GM23338 (cell line): ENCODE measurements at regions not wholly inside any gene's neighbourhood (a gene's known extent, or its start where the extent isn't known, plus 50 kb on each side); places are given as distances from the start of the nearest gene placed in this dataset.

Source experiments
- ATAC-seq: fragments of 200-7000 bp; cut with Tn5 transposase; 3 replicates; pipeline ENCODE4 v1.9.1; 2020
- DNase-seq: peaks from one replicate; pipeline ENCODE4 v3.0.0-alpha.2; 2015; ENCODE audit warnings: low spot score
- H2AFZ ChIP-seq: fragments of 200-600 bp; sonication (generic); 2 replicates; pipeline ENCODE4 v1.8.0; 2016; ENCODE audit warnings: antibody characterized with exemption, mild to moderate bottlenecking, moderate library complexity
- H3F3A ChIP-seq: fragments of 200-600 bp; sonication (generic); replicated peaks from 2 replicates; pipeline ENCODE4 v1.8.0; 2017; ENCODE audit warnings: antibody characterized with exemption, mixed run types, low read depth
- H3K27ac ChIP-seq: fragments of 200-600 bp; sonication (generic); 2 replicates; pipeline ENCODE4 v1.6.1; 2016; ENCODE audit warnings: low read depth
- H3K27me3 ChIP-seq: fragments of 200-600 bp; sonication (generic); 2 replicates; pipeline ENCODE4 v1.8.0; 2016; ENCODE audit warnings: mild to moderate bottlenecking, mixed run types, moderate library complexity; ENCODE audit not compliant: insufficient read depth
- H3K36me3 ChIP-seq: fragments of 200-600 bp; sonication (generic); 2 replicates; pipeline ENCODE4 v1.8.0; 2016; ENCODE audit warnings: mild to moderate bottlenecking; ENCODE audit not compliant: insufficient read depth
- H3K4me1 ChIP-seq: fragments of 200-600 bp; sonication (generic); 2 replicates; pipeline ENCODE4 v1.8.0; 2016; ENCODE audit warnings: mild to moderate bottlenecking, moderate library complexity; ENCODE audit not compliant: insufficient read depth
- H3K4me2 ChIP-seq: fragments of 200-600 bp; sonication (generic); 2 replicates; pipeline ENCODE4 v1.7.1; 2017; ENCODE audit warnings: mixed run types
- H3K4me3 ChIP-seq: fragments of 200-600 bp; sonication (generic); 2 replicates; pipeline ENCODE4 v1.6.1; 2016; ENCODE audit warnings: mixed run types
- H3K79me2 ChIP-seq: fragments of 200-600 bp; sonication (generic); replicated peaks from 2 replicates; pipeline ENCODE4 v1.8.0; 2017; ENCODE audit warnings: mild to moderate bottlenecking; ENCODE audit not compliant: insufficient read depth
- H3K9me2 ChIP-seq: fragments of 200-600 bp; sonication (generic); 2 replicates; pipeline ENCODE4 v1.8.0; 2017; ENCODE audit not compliant: insufficient read depth
- H4K20me1 ChIP-seq: fragments of 200-600 bp; sonication (generic); replicated peaks from 2 replicates; pipeline ENCODE4 v1.8.0; 2017; ENCODE audit warnings: mild to moderate bottlenecking; ENCODE audit not compliant: insufficient read depth
- H3K27ac Mint-ChIP-seq: 2 replicates; pipeline ENCODE4 v1.8.0; 2020; ENCODE audit warnings: inconsistent platforms, mild to moderate bottlenecking, moderate library complexity, mixed read lengths
- H3K27me3 Mint-ChIP-seq: 3 replicates; pipeline ENCODE4 v1.8.0; 2022; ENCODE audit warnings: low read depth, mild to moderate bottlenecking, moderate library complexity, mixed read lengths, inconsistent platforms; ENCODE audit not compliant: insufficient read depth, poor library complexity
- H3K36me3 Mint-ChIP-seq: 3 replicates; pipeline ENCODE4 v1.8.0; 2021; ENCODE audit warnings: low read depth, mild to moderate bottlenecking, inconsistent platforms, moderate library complexity, mixed read lengths
- H3K4me1 Mint-ChIP-seq: 3 replicates; pipeline ENCODE4 v1.8.0; 2020; ENCODE audit warnings: mild to moderate bottlenecking, inconsistent platforms, mixed read lengths
- H3K4me3 Mint-ChIP-seq: 3 replicates; pipeline ENCODE4 v1.8.0; 2021; ENCODE audit warnings: moderate library complexity, mild to moderate bottlenecking, inconsistent platforms, mixed read lengths
- H3K9me3 Mint-ChIP-seq: 3 replicates; pipeline ENCODE4 v1.8.0; 2020; ENCODE audit warnings: moderate library complexity, mild to moderate bottlenecking, inconsistent platforms, mixed read lengths
- CREB1 ChIP-seq: fragments of 250-450 bp; sonication (Bioruptor Pico); IDR thresholded peaks from 2 replicates; pipeline ENCODE4 v1.5.0; 2020; ENCODE audit warnings: low read depth, mild to moderate bottlenecking, moderate library complexity
- EZH2phosphoT487 ChIP-seq: fragments of 200-600 bp; sonication (generic); IDR thresholded peaks from one replicate; pipeline ENCODE4 v1.8.1; 2018; ENCODE audit warnings: antibody characterized with exemption; ENCODE audit not compliant: unreplicated experiment
- ZNF331 ChIP-seq: fragments of 250-450 bp; sonication (Bioruptor Pico); IDR thresholded peaks from 2 replicates; pipeline ENCODE4 v1.5.0; 2020; ENCODE audit warnings: low read depth, mild to moderate bottlenecking, moderate library complexity
- ZNF462 ChIP-seq: fragments of 250-450 bp; sonication (Bioruptor Pico); IDR thresholded peaks from 2 replicates; pipeline ENCODE4 v1.5.0; 2020; ENCODE audit warnings: mild to moderate bottlenecking, moderate library complexity
- TF ChIP-seq, protein P1 (sequence below): IDR thresholded peaks from 2 replicates; pipeline ENCODE4 v1.6.1; 2016; ENCODE audit warnings: antibody characterized with exemption
- TF ChIP-seq, protein P2 (sequence below): IDR thresholded peaks from one replicate; pipeline ENCODE4 v1.6.1; 2018; ENCODE audit warnings: antibody characterized with exemption; ENCODE audit not compliant: unreplicated experiment

GRCh38 chr13:70668983-70669382 is 560.7 kb upstream of the KLHL1 start:
- no peak overlapping the region for H3K4me3 ChIP-seq
- no peak for ATAC-seq
- H3K4me3 Mint-ChIP-seq: no peak overlapping the region

More at GRCh38 chr13:70668983-70669382, 560.7 kb upstream of the KLHL1 start:
- Histone ChIP-seq H3K79me2 (no peaks in the 10 kb centered on the region), H3K4me2 (no peak overlapping the region), H2AFZ (no peak overlapping the region), H3K9me2 (peaks cover 5% of the 10 kb centered on the region; the same call in 1 of the 2 replicates), H3K27ac (no peak overlapping the region), H4K20me1 (no peaks in the 10 kb centered on the region), H3K4me1 (peaks cover 7% of the 10 kb centered on the region; the same call in 1 of the 2 replicates), H3K36me3 (no peaks in the 10 kb centered on the region), H3F3A (no peaks in the 10 kb centered on the region), H3K27me3 (no peaks in the 10 kb centered on the region)
- Mint-ChIP-seq H3K27ac (no peak overlapping the region), H3K4me1 (peaks cover 16% of the 10 kb centered on the region), H3K27me3 (no peaks in the 10 kb centered on the region), H3K9me3 (no peaks in the 10 kb centered on the region), H3K36me3 (no peaks in the 10 kb centered on the region)
- TF ChIP-seq, protein P1, sequence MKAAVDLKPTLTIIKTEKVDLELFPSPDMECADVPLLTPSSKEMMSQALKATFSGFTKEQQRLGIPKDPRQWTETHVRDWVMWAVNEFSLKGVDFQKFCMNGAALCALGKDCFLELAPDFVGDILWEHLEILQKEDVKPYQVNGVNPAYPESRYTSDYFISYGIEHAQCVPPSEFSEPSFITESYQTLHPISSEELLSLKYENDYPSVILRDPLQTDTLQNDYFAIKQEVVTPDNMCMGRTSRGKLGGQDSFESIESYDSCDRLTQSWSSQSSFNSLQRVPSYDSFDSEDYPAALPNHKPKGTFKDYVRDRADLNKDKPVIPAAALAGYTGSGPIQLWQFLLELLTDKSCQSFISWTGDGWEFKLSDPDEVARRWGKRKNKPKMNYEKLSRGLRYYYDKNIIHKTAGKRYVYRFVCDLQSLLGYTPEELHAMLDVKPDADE: no peak
- TF ChIP-seq, protein P2, sequence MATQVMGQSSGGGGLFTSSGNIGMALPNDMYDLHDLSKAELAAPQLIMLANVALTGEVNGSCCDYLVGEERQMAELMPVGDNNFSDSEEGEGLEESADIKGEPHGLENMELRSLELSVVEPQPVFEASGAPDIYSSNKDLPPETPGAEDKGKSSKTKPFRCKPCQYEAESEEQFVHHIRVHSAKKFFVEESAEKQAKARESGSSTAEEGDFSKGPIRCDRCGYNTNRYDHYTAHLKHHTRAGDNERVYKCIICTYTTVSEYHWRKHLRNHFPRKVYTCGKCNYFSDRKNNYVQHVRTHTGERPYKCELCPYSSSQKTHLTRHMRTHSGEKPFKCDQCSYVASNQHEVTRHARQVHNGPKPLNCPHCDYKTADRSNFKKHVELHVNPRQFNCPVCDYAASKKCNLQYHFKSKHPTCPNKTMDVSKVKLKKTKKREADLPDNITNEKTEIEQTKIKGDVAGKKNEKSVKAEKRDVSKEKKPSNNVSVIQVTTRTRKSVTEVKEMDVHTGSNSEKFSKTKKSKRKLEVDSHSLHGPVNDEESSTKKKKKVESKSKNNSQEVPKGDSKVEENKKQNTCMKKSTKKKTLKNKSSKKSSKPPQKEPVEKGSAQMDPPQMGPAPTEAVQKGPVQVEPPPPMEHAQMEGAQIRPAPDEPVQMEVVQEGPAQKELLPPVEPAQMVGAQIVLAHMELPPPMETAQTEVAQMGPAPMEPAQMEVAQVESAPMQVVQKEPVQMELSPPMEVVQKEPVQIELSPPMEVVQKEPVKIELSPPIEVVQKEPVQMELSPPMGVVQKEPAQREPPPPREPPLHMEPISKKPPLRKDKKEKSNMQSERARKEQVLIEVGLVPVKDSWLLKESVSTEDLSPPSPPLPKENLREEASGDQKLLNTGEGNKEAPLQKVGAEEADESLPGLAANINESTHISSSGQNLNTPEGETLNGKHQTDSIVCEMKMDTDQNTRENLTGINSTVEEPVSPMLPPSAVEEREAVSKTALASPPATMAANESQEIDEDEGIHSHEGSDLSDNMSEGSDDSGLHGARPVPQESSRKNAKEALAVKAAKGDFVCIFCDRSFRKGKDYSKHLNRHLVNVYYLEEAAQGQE: no peak
- no peak for TF ChIP-seq EZH2phosphoT487
- TF ChIP-seq ZNF331 (CRISPR knock-in tag): no peak
- TF ChIP-seq ZNF462 (CRISPR knock-in tag): no peak
- no peak for TF ChIP-seq CREB1 (CRISPR knock-in tag)
- DNase-seq: no peak
